Astrocyte (in vitro differentiated cells and primary cell): ENCODE measurements at regions not wholly inside any gene's neighbourhood (a gene's known extent, or its start where the extent isn't known, plus 50 kb on each side); places are given as distances from the start of the nearest gene placed in this dataset.
A peak's percentile ranks its signal among the peaks of the same experiment; 100 is the strongest.

ENCODE experiments used
- DNase-seq: peaks from one replicate; pipeline ENCODE4 v3.0.0-alpha.2; 2010; ENCODE audit warnings: low read depth
- FAIRE-seq: peaks from 2 replicates; lab custom pipeline; 2011; peaks lifted over from hg19 to GRCh38; lab: Jason Lieb, UNC
- H2AFZ ChIP-seq: 2 replicates; pipeline ENCODE4 v1.6.0; 2012; ENCODE audit warnings: low read depth, low read length, inconsistent platforms
- H3K27ac ChIP-seq: 2 replicates; pipeline ENCODE4 v1.5.1; 2011; ENCODE audit warnings: low read depth, low read length, inconsistent platforms
- H3K27me3 ChIP-seq: 2 replicates; pipeline ENCODE4 v1.6.0; 2011; ENCODE audit warnings: low read length, inconsistent platforms; ENCODE audit not compliant: insufficient read depth
- H3K36me3 ChIP-seq: 2 replicates; pipeline ENCODE4 v1.5.1; 2011; ENCODE audit warnings: low read length, inconsistent platforms; ENCODE audit not compliant: insufficient read depth
- H3K4me1 ChIP-seq: 2 replicates; pipeline ENCODE4 v1.5.1; 2011; ENCODE audit warnings: low read length, inconsistent platforms; ENCODE audit not compliant: insufficient read depth
- H3K4me2 ChIP-seq: 2 replicates; pipeline ENCODE4 v1.6.0; 2012; ENCODE audit warnings: low read length, inconsistent platforms
- H3K4me3 ChIP-seq: 2 replicates; pipeline ENCODE4 v1.5.1; 2011; ENCODE audit warnings: low read depth, mild to moderate bottlenecking, low read length, inconsistent platforms; ENCODE audit not compliant: insufficient read depth
- H3K79me2 ChIP-seq: 2 replicates; pipeline ENCODE4 v1.6.0; 2012; ENCODE audit warnings: mild to moderate bottlenecking, low read length, inconsistent platforms; ENCODE audit not compliant: insufficient read depth
- H3K9ac ChIP-seq: 2 replicates; pipeline ENCODE4 v1.6.0; 2012; ENCODE audit warnings: mild to moderate bottlenecking, low read length, inconsistent platforms
- H3K9me3 ChIP-seq: 2 replicates; pipeline ENCODE4 v1.5.1; 2012; ENCODE audit warnings: low read depth, mild to moderate bottlenecking, low read length, inconsistent platforms; ENCODE audit not compliant: insufficient read depth
- H4K20me1 ChIP-seq: 2 replicates; pipeline ENCODE4 v1.6.0; 2012; ENCODE audit warnings: low read length, inconsistent platforms; ENCODE audit not compliant: insufficient read depth
- H3K27ac Mint-ChIP-seq: one replicate; pipeline ENCODE4 v1.8.0; 2021; ENCODE audit warnings: mild to moderate bottlenecking, mixed read lengths; ENCODE audit not compliant: unreplicated experiment
- H3K27me3 Mint-ChIP-seq: one replicate; pipeline ENCODE4 v1.8.0; 2021; ENCODE audit warnings: low read depth, mixed read lengths; ENCODE audit not compliant: unreplicated experiment
- H3K36me3 Mint-ChIP-seq: one replicate; pipeline ENCODE4 v1.8.0; 2021; ENCODE audit warnings: low read depth, mixed read lengths; ENCODE audit not compliant: unreplicated experiment
- H3K4me1 Mint-ChIP-seq: one replicate; pipeline ENCODE4 v1.8.0; 2021; ENCODE audit warnings: low read depth, mixed read lengths; ENCODE audit not compliant: unreplicated experiment
- H3K4me3 Mint-ChIP-seq: one replicate; pipeline ENCODE4 v1.8.0; 2021; ENCODE audit warnings: mild to moderate bottlenecking, moderate library complexity, mixed read lengths; ENCODE audit not compliant: unreplicated experiment
- H3K9me3 Mint-ChIP-seq: one replicate; pipeline ENCODE4 v1.8.0; 2021; ENCODE audit warnings: mild to moderate bottlenecking, mixed read lengths; ENCODE audit not compliant: unreplicated experiment
- CTCF ChIP-seq: IDR thresholded peaks from 2 replicates; pipeline ENCODE4 v1.5.1; 2011; ENCODE audit warnings: low read depth, mild to moderate bottlenecking, inconsistent platforms, low read length, moderate library complexity; ENCODE audit not compliant: insufficient read depth
- EZH2 ChIP-seq: IDR thresholded peaks from 2 replicates; pipeline ENCODE4 v1.6.1; 2012; ENCODE audit warnings: mild to moderate bottlenecking, low read length, inconsistent platforms; ENCODE audit not compliant: insufficient read depth

GRCh38 chr12:105974738-105975137 is 164.0 kb downstream of the NUAK1 start:
- Histone ChIP-seq H3K79me2 (no peaks in the 10 kb centered on the region), H3K36me3 (no peaks in the 10 kb centered on the region), H3K27ac (no peak overlapping the region), H4K20me1 (no peaks in the 10 kb centered on the region), H3K4me3 (no peak overlapping the region), H3K9ac (no peak overlapping the region), H3K4me1 (peaks cover 20% of the 10 kb centered on the region), H2AFZ (no peak overlapping the region), H3K4me2 (no peak overlapping the region), H3K27me3 (no peaks in the 10 kb centered on the region), H3K9me3 (no peaks in the 10 kb centered on the region)
- FAIRE-seq (no peak), DNase-seq (no peak)
- no peak overlapping the region for H3K27ac Mint-ChIP-seq
- H3K4me3 Mint-ChIP-seq, result no peak overlapping the region
- TF ChIP-seq CTCF (no peak), EZH2 (no peak)
- peaks cover 4% of the 10 kb centered on the region for H3K9me3 Mint-ChIP-seq
- H3K27me3 Mint-ChIP-seq, result no peaks in the 10 kb centered on the region
- peaks cover 3% of the 10 kb centered on the region for H3K36me3 Mint-ChIP-seq
- H3K4me1 Mint-ChIP-seq, result peaks cover 25% of the 10 kb centered on the region

DNA sequence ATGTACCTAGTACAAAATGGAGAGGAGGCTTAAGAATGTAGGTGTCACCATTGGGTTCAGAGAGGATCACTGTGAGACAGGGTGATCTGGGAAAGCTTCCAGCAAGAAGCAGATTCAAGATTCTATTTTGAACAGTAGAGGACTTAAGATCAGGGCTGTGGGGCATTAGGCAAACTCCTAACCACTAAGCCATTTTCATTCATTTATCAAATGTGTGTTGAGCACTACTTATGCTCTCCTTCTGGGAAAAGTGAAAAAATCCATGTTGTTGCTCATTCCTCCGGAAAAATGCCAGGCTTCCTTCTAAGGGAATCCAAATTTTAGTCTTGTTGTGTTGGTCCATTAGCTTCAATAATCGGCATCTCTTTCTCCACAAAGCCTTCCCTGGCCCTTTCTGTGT is 163.4 kb downstream of the NUAK1 start:
- Mint-ChIP-seq H3K4me3 (no peak overlapping the region), H3K27me3 (no peaks in the 10 kb centered on the region), H3K36me3 (peaks cover 3% of the 10 kb centered on the region), H3K27ac (peak overlapping the region; percentile 77), H3K4me1 (peaks cover 23% of the 10 kb centered on the region), H3K9me3 (peaks cover 2% of the 10 kb centered on the region)
- Histone ChIP-seq H3K4me2 (no peak overlapping the region), H2AFZ (no peak overlapping the region), H3K9me3 (no peaks in the 10 kb centered on the region), H4K20me1 (no peaks in the 10 kb centered on the region), H3K4me3 (no peak overlapping the region), H3K27me3 (no peaks in the 10 kb centered on the region), H3K9ac (no peak overlapping the region), H3K4me1 (peaks cover 20% of the 10 kb centered on the region), H3K27ac (no peak overlapping the region), H3K79me2 (no peaks in the 10 kb centered on the region), H3K36me3 (no peaks in the 10 kb centered on the region)
- TF ChIP-seq CTCF (no peak), EZH2 (no peak)
- DNase-seq, result peak; percentile 49
- FAIRE-seq, result no peak

- Mint-ChIP-seq H3K4me1 (peaks cover 22% of the 10 kb centered on the region), H3K4me3 (no peak overlapping the region), H3K27me3 (no peaks in the 10 kb centered on the region), H3K36me3 (peaks cover 3% of the 10 kb centered on the region), H3K9me3 (no peaks in the 10 kb centered on the region), H3K27ac (peak overlapping the region; percentile 38)
- H3K36me3 ChIP-seq, result no peaks in the 10 kb centered on the region
- H3K4me2 ChIP-seq, result peak overlapping the region; percentile 37
- H3K9ac ChIP-seq, result no peak overlapping the region
- no peak overlapping the region for H3K4me3 ChIP-seq
- no peaks in the 10 kb centered on the region for H3K9me3 ChIP-seq
- no peaks in the 10 kb centered on the region for H4K20me1 ChIP-seq
- no peak overlapping the region for H2AFZ ChIP-seq
- TF ChIP-seq EZH2 (no peak), CTCF (no peak)
- DNase-seq, result peak; percentile 71
- H3K79me2 ChIP-seq, result no peaks in the 10 kb centered on the region
- no peak overlapping the region for H3K27ac ChIP-seq
- H3K4me1 ChIP-seq, result peaks cover 20% of the 10 kb centered on the region
- no peaks in the 10 kb centered on the region for H3K27me3 ChIP-seq
- no peak for FAIRE-seq
These were observed 161.5 kb downstream of the NUAK1 start for GRCh38 chr12:105977236-105977635.
